Endothelial cell (in vitro differentiated cells): ENCODE measurements at regions not wholly inside any gene's neighbourhood (a gene's known extent, or its start where the extent isn't known, plus 50 kb on each side); places are given as distances from the start of the nearest gene placed in this dataset.

Experiments used
- DNase-seq: peaks from one replicate; pipeline ENCODE4 v3.0.0; 2021; ENCODE audit warnings: low spot score
- H3K27ac Mint-ChIP-seq: one replicate; pipeline ENCODE4 v1.8.0; 2021; ENCODE audit warnings: mixed read lengths, inconsistent platforms; ENCODE audit not compliant: unreplicated experiment
- H3K27me3 Mint-ChIP-seq: one replicate; pipeline ENCODE4 v1.8.0; 2021; ENCODE audit warnings: mild to moderate bottlenecking, moderate library complexity, mixed read lengths, inconsistent platforms; ENCODE audit not compliant: unreplicated experiment
- H3K36me3 Mint-ChIP-seq: one replicate; pipeline ENCODE4 v1.8.0; 2021; ENCODE audit warnings: mild to moderate bottlenecking, low read depth, mixed read lengths, inconsistent platforms; ENCODE audit not compliant: unreplicated experiment
- H3K4me1 Mint-ChIP-seq: one replicate; pipeline ENCODE4 v1.8.0; 2021; ENCODE audit warnings: mild to moderate bottlenecking, mixed read lengths, inconsistent platforms; ENCODE audit not compliant: unreplicated experiment
- H3K4me3 Mint-ChIP-seq: one replicate; pipeline ENCODE4 v1.8.0; 2021; ENCODE audit warnings: mild to moderate bottlenecking, mixed read lengths, inconsistent platforms; ENCODE audit not compliant: unreplicated experiment
- H3K9me3 Mint-ChIP-seq: one replicate; pipeline ENCODE4 v1.8.0; 2021; ENCODE audit warnings: mixed read lengths, inconsistent platforms; ENCODE audit not compliant: unreplicated experiment
- TF ChIP-seq, protein P1 (sequence below): fragments of 200-600 bp; sonication (generic); IDR thresholded peaks from one replicate; pipeline ENCODE4 v1.5.0; 2021; ENCODE audit warnings: antibody characterized with exemption; ENCODE audit not compliant: unreplicated experiment

DNA sequence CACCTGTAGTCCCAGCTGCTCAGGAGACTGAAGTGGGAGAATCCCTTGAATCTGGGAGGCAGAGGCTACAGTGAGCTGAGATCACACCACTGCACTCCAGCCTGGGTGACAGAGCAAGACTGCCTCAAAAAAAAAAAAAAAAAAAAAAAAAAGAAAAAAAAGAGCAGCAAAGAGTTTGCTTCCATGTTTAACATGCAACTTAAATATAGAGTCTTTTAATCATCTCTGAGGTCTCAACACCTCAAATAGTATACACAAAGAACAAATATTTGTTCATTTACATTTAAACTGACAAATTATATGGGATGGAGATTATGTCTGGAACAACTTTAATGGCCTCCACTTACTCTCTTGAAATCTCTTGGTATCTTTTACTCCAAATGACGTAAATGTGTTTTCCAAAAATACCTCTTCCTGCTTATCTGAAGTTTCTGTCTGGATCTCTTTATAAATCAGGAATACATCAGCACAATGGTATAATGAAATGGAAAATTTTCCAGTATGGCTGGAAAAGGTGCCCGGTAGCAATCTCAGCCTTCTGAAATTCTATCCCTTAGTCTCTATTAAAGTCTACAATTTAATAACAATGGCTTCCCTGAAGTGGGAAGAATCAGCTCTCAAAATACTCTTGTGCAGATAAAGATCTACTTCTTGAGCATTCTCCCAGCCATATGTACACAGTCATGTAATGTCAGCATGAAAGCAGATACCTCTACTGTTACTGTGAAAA, 258.5 kb downstream of the OMA1 start:
- Mint-ChIP-seq H3K9me3 (no peaks in the 10 kb centered on the region), H3K4me1 (no peaks in the 10 kb centered on the region), H3K36me3 (no peaks in the 10 kb centered on the region), H3K4me3 (no peak overlapping the region), H3K27ac (no peak overlapping the region), H3K27me3 (peaks cover 3% of the 10 kb centered on the region)
- DNase-seq, result no peak
- TF ChIP-seq, protein P1, sequence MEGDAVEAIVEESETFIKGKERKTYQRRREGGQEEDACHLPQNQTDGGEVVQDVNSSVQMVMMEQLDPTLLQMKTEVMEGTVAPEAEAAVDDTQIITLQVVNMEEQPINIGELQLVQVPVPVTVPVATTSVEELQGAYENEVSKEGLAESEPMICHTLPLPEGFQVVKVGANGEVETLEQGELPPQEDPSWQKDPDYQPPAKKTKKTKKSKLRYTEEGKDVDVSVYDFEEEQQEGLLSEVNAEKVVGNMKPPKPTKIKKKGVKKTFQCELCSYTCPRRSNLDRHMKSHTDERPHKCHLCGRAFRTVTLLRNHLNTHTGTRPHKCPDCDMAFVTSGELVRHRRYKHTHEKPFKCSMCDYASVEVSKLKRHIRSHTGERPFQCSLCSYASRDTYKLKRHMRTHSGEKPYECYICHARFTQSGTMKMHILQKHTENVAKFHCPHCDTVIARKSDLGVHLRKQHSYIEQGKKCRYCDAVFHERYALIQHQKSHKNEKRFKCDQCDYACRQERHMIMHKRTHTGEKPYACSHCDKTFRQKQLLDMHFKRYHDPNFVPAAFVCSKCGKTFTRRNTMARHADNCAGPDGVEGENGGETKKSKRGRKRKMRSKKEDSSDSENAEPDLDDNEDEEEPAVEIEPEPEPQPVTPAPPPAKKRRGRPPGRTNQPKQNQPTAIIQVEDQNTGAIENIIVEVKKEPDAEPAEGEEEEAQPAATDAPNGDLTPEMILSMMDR, result no peak

DNA sequence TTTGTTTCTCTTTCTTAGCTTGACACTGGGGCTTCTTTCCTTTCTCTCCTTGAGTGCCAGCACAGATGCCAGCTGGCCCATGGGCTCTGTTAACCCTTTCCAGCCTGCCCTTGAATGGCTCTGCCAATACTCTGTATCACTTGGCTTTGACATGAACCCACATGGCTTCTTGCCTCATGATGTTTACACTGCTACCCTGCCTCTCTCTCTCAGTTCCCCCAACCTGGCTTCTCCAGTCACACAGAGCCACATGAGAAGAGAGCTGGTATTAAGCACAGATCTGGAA, 262.4 kb downstream of the OMA1 start:
- DNase-seq, result no peak
- Mint-ChIP-seq H3K9me3 (no peaks in the 10 kb centered on the region), H3K4me3 (no peak overlapping the region), H3K27me3 (peaks cover 3% of the 10 kb centered on the region), H3K36me3 (no peaks in the 10 kb centered on the region), H3K4me1 (no peaks in the 10 kb centered on the region), H3K27ac (no peak overlapping the region)
- TF ChIP-seq, protein P1, result no peak

DNA sequence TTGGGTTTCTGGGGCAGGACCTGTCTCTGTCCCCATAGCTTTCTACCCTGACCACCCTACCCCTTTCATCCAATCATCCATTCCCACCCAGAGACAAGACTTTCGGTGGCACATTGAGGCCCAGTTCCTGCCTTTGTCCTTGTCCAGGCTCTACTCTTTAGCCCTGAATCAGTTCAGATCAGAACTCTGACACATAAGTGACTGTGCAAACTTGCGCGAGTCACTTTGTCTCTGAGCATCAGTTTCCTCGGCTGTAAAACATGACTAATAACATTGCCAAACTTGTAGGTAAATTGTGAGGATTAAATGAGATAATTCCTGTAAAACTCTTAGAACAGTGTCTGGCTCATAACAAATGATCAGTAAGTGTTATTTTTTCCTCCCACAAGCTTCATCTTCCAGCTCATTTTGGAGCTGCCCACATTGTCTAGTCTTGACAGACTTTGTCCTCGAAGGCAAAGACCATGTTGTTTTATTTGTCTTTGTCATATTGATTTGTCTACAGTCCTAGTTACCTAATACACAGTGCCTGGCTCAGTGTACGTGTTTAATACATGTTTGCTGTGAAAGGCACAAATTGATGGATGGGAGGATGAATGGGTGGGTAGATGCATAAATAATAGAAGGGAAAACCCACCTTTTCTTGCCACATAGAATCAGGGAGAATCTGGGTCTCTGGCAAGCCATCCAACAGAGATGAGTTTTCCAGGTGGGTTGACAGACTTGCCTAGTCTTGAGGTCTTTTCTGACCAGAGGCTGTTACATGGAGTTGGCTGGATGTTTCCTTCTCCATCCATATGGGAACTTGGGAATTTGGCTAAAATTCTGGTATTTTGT, 262.9 kb downstream of the OMA1 start:
- TF ChIP-seq, protein P1, result no peak
- H3K4me3 Mint-ChIP-seq, result no peak overlapping the region
- H3K36me3 Mint-ChIP-seq, result no peaks in the 10 kb centered on the region
- H3K4me1 Mint-ChIP-seq, result no peaks in the 10 kb centered on the region
- H3K9me3 Mint-ChIP-seq, result no peaks in the 10 kb centered on the region
- H3K27me3 Mint-ChIP-seq, result peaks cover 3% of the 10 kb centered on the region
- no peak overlapping the region for H3K27ac Mint-ChIP-seq
- no peak for DNase-seq

DNA sequence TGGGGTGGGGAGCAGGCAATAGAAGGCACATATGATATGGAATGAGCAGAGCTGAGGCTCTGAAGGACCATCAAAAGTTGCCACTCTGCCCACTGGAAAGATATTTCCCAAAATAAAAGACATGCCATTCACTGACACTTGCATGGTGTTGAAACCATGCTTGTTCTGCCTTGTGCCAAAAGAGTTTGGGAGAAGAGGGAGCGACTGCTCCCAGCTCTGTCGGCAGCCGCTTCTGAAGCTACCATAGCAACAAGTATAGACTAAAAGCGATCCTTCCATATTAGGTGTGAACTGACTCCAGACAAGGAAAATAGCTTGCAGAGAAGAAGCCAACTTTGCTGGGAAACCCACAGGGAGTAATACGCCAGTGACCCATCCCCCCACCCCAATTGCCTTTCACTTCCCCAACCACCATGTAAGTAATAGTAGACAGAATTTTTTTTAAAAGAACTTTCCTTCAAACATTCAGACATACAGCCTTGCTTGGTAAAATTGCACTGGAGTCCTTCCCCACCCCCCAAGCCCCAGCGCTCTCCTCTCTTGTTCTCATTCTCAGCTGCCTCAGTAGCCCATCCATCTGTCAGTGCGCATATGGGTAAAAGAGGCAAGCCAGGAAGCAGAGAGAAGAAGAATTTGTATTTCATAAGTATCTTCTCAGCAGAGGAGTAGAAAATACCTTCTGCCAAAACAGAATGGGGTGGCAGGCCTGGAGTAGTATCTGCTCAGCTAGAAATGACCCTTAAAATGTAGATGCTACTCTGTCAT, 263.7 kb downstream of the OMA1 start:
- H3K4me3 Mint-ChIP-seq, result no peak overlapping the region
- no peak for DNase-seq
- H3K36me3 Mint-ChIP-seq, result no peaks in the 10 kb centered on the region
- no peaks in the 10 kb centered on the region for H3K9me3 Mint-ChIP-seq
- TF ChIP-seq, protein P1, result no peak
- no peaks in the 10 kb centered on the region for H3K4me1 Mint-ChIP-seq
- H3K27ac Mint-ChIP-seq, result no peak overlapping the region
- H3K27me3 Mint-ChIP-seq, result peaks cover 3% of the 10 kb centered on the region

DNA sequence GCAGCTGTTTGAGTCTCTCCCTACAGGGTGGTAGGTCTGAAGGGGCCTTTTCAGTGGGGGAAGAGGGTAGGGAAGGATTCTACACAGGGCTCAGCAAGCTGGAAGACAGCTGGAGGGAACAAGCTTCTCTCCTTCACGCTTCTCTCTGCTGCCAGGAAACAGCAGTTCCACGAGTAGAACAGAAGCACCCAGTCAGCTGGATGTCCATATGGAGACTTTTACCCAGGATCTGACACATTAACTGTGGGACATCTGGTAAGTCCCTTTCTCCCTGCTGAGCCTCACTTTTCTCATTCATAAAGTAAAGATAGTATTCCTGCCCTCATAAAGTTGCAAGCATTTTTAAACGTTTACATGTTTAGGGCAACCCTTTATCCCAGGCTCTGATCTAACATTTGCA, 280.3 kb downstream of the OMA1 start:
- DNase-seq, result no peak

More for the DNA sequence above, 280.3 kb downstream of the OMA1 start:
- no peak overlapping the region for H3K27ac Mint-ChIP-seq
- no peak overlapping the region for H3K4me3 Mint-ChIP-seq
- no peaks in the 10 kb centered on the region for H3K4me1 Mint-ChIP-seq
- peaks cover 2% of the 10 kb centered on the region for H3K27me3 Mint-ChIP-seq
- no peaks in the 10 kb centered on the region for H3K9me3 Mint-ChIP-seq
- no peaks in the 10 kb centered on the region for H3K36me3 Mint-ChIP-seq
- TF ChIP-seq, protein P1, result no peak
